H1 (cell line): ENCODE measurements at regions not wholly inside any gene's neighbourhood (a gene's known extent, or its start where the extent isn't known, plus 50 kb on each side); places are given as distances from the start of the nearest gene placed in this dataset.

Experiments used
- CBX8 ChIP-seq: fragments of 300-800, 300-1000 bp; sonication (generic); IDR thresholded peaks from 2 replicates; pipeline ENCODE4 v1.7.1; 2016; ENCODE audit warnings: low read depth, low read length, borderline replicate concordance
- CTBP2 ChIP-seq: IDR thresholded peaks from 2 replicates; pipeline ENCODE4 v1.7.0; 2011; ENCODE audit warnings: borderline replicate concordance, mild to moderate bottlenecking, moderate library complexity, mixed read lengths, low read length; ENCODE audit not compliant: insufficient read depth, insufficient read length
- SUZ12 ChIP-seq: fragments of 200-600 bp; sonication (generic); IDR thresholded peaks from 2 replicates; pipeline ENCODE4 v1.6.1; 2012; ENCODE audit warnings: mild to moderate bottlenecking, inconsistent platforms, low read length, moderate library complexity, mixed read lengths

- TF ChIP-seq CTBP2 (no peak), SUZ12 (no peak), CBX8 (no peak)
Measured at GRCh38 chr4:73676861-73677323, 56.7 kb upstream of the RASSF6 start (continued).
